IPS-NIHi7 (cell line): ENCODE measurements at regions not wholly inside any gene's neighbourhood (a gene's known extent, or its start where the extent isn't known, plus 50 kb on each side); places are given as distances from the start of the nearest gene placed in this dataset.
"Not testable (repeated sequence)": the region's sequence is repeated elsewhere in the genome, so short reads cannot be mapped to it uniquely, and the experiment has no call there.

Source experiments
- DNase-seq: peaks from one replicate; pipeline ENCODE4 v3.0.0; 2012; ENCODE audit warnings: mixed read lengths; ENCODE audit errors: extremely low spot score

- not testable (repeated sequence) for DNase-seq
Measured at GRCh38 chr2:209300766-209301165, 123.1 kb upstream of the MAP2 start.

DNA sequence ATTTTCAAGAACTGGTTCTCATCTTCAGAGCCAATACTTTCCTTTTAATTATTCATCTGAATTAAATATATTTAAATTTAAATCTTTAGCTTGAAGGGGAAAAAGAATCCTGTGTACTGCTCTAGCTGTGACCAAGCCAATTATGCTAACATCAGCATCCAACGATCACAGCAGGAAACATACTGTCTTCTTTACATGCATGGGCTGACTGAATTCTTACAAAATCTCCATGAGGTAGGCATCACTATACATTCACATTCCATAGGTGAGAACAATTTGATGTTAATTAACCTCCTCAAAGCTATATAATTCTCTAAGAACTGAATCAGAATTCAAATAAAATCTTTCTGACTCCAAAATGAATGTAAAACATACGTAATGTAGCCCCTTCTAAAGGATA, 118.8 kb upstream of the MAP2 start:
- no peak for DNase-seq

GRCh38 chr2:209305746-209306196, 118.1 kb upstream of the MAP2 start:
- DNase-seq: no peak

- DNase-seq: no peak
Measured at GRCh38 chr2:209307161-209308001, 116.5 kb upstream of the MAP2 start.

DNA sequence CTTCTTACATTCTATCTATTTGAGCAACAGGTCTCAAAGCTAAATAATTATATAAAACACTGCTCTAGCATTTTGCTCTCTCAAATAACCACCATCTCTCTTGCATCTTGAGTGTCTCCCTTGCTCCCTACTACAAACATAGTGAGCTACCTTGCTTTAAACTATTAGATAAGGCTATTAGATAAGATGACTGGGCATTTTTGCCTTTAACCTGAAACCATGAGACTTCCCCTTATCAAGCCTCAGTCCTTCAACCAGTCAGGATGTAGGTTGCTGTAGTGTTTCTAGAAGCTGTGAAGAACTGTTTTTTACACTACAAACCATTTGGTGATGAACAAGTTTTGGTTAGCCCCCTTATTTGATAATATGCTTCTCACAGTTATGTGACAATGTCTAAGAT, 115.4 kb upstream of the MAP2 start:
- DNase-seq: no peak

DNA sequence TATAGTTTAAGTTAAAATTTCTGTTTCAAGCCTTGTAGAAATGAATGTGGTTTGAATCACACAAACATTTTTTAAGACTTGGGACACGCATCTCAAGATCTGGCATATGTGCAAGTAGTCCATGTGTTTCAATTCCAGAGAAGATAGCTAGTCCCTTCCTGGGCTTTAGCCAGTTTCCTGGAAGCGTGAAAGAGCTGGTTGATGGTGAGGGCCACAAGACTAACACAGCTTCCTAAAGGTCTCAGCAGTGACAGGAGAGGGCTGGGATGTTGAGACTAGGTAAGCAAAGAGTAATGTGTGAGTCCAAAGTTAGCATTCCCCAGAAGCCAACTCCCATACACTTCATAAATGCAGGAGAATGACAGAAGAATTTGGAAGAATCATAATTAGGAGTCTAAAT, 111.9 kb upstream of the MAP2 start:
- no peak for DNase-seq

DNA sequence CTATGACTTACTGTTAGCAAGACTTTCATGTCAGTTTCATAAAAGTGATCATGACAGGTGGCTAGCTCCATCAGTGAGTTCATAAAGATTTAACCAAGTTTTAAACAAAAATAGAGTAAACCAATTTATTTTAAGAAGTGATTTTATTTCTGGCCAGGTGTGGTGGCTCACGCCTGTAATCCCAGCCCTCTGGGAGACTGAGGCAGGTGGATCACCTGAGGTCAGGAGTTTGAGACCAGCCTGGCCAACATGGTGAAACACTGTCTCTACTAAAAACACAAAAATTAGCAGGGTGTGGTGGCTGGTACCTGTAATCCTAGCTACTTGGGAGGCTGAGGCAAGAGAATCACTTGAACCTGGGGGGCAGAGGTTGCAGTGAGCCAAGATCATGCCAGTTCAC, 111.4 kb upstream of the MAP2 start:
- not testable (repeated sequence) for DNase-seq

- DNase-seq: no peak
Measured at GRCh38 chr2:209314653-209315052, 109.2 kb upstream of the MAP2 start.

- DNase-seq: no peak
Measured at GRCh38 chr2:209316141-209316540, 107.7 kb upstream of the MAP2 start.

DNA sequence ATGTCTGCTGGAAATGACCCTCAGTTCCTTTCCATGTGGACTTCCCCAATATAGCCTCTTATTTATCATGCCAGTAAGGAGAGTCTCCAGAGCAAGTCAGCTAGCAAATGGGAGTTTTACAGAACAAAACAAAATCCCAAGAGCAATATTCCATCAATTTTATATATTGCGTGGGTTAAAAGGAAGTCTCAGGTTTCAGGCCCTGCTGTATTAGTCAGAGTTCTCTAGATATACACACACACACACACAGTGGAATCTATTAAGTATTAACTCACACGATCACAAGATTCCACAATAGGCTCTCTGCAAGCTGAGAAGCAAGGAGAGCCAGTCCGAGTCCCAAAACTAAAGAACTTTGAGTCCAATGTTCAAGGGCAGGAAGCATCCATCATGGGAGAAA, 102.8 kb upstream of the MAP2 start:
- no peak for DNase-seq

DNA sequence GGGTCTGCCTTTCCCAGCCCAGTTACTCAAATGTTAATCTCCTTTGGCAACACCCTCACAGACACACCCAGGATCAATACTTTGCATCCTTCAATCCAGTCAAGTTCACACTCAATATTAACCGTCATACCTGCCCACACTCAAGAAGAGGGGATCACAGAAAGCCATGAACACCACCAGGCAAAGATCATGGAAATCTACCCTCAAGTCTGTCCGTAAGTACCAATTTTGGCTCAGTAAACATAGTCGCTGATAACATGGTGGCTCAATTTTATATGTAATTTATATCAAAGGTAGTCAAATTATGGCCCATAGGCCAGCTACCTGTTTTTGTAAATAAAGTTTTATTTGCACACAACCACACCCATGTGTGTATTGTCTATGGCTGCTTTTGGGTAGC, 102.3 kb upstream of the MAP2 start:
- DNase-seq: no peak

GRCh38 chr2:209322041-209322440, 101.8 kb upstream of the MAP2 start:
- no peak for DNase-seq

GRCh38 chr2:209322905-209323512, 100.8 kb upstream of the MAP2 start:
- no peak for DNase-seq

DNA sequence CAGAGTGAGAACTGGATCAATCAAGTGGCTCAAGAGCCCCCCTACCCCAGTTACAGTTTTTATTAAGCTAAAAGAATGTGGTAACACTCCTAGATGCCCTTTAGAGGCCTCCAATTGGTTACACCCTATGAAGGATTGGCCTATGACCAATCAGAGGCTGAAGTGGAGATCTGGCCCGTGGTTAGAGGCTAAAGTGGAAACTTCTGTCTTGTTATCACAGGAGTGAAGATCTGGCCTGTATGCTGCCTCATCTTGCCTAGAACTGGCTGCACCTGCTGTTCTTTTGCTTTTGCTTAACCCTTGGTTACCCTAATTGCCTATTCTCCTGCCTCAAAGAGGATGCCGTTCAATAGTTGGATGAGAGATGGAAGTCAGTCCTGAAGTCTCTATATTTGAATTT, 100.1 kb upstream of the MAP2 start:
- DNase-seq: no peak

- no peak for DNase-seq
Measured at GRCh38 chr2:209324281-209324680, 99.6 kb upstream of the MAP2 start.

DNA sequence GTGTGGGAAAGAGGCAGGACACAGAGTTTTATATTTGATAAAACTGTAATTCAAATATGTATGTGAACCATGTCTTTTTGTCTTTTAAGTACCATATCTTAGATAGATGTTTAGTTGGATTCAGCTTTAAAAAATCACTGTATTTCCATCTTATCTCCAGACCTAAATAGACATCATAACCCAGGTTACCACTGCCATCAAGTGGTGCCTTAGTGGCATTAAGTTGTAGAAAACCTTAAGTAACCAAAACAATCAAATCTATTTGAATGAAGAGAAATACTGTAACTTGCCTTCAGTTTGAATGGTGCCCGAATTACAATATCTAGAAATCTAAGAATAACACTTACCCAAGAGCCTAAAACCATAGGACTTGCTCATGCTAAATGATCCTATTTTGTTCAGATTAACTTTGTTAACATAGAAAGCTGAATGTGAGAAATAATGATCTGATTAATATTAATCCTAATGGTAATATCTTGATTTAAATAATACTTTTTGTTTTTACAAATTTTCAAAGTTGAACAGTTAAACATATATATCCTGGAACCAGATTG, 92.5 kb upstream of the MAP2 start:
- peak; percentile 19 for DNase-seq

DNA sequence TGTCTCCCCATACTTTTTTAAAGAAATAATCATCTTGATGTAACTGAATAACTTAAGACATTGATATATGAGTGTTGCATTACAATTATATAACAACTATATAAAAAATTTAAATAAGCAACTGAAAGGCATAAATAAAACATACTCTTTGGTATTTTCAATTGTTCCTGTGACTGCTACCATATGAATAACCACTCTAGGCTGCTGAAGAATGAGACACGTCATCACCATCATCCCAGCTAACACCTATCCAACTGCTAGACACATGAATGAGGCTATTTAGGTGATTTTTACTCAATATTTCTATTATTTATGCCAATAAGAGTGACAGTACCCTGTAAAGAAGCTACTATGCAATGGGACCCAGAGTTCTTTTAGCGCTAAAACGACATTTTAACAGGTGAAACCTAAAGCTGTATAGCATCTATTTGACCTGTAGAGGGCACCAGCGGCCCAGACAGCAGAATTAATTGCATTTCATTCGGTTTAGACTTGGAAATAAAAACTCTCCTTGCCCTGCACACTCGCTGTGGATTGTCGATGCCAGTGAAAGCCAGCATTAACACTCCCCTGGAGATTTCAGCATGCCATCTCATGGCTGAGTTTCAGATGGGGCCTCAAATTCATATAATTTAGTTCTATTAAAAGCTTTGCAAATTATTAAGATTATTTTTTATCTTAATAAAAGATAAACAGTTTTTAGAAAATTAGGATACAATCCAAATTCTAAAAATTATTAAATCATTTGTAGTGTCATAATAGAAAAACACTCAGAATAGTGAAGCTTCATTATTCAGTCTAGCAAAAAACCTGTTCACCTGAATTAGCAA, 89.4 kb upstream of the MAP2 start:
- peak; percentile 37 for DNase-seq

- no peak for DNase-seq
Measured at GRCh38 chr2:209340522-209340921, 83.3 kb upstream of the MAP2 start.

GRCh38 chr2:209344349-209344748, 79.5 kb upstream of the MAP2 start:
- no peak for DNase-seq

DNA sequence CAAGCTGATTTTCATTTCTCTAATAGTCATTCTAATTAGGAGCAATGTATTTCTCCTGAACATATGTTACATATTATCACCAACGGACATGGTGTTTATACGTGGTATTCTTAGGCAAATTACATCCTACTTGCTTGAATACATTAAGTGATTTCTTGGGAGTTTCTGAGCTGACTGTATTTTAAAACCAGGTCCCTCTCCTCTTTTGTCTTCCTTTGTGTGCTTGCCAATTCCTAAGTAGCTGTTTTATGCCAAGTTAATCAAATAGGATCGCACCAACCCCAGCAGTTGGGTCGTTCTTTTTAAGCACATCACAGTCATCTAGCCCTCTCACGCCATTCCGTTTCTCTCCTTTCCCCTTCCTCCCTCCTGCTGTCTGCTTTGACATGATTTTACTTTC, 75.4 kb upstream of the MAP2 start:
- no peak for DNase-seq

- DNase-seq: no peak
Measured at GRCh38 chr2:209351636-209352035, 72.2 kb upstream of the MAP2 start.

DNA sequence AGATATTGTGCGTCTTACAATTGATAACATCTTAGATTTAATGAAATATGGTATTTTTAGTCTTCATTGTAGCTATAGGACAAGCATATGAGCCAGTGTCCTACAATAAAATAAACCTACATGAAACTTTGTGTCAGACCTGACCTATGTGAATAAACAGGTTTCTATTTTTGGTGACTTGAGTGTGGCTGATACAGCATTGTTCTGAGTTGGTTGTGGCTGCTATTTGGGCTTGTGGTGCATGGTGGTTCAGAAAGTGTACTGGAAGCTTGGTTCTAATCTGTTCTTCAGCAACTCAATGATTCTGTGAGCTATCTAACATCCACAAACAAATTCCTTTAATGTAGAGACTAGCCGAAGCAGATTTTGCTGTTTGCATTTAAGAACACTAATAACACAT, 64.9 kb upstream of the MAP2 start:
- DNase-seq: no peak
